OCI-LY3 (cell line): ENCODE measurements at regions not wholly inside any gene's neighbourhood (a gene's known extent, or its start where the extent isn't known, plus 50 kb on each side); places are given as distances from the start of the nearest gene placed in this dataset.

Experiments used
- H2AFZ ChIP-seq: fragments of 200-600, 300-600 bp; shearing (Covaris generic); 2 replicates; pipeline ENCODE4 v1.6.0; 2014; ENCODE audit warnings: antibody characterized with exemption, low read depth, low read length
- H3K27ac ChIP-seq: fragments of 200-600, 300-600 bp; sonication (generic); 2 replicates; pipeline ENCODE4 v1.5.1; 2014; ENCODE audit warnings: mild to moderate bottlenecking, low read length, moderate library complexity, mixed read lengths
- H3K27me3 ChIP-seq: fragments of 200-600, 300-600 bp; sonication (generic); 2 replicates; pipeline ENCODE4 v1.6.1; 2014; ENCODE audit warnings: low read depth, low read length, mixed read lengths
- H3K36me3 ChIP-seq: fragments of 200-600, 300-600 bp; sonication (generic); replicated peaks from 2 replicates; pipeline ENCODE3; 2014; ENCODE audit warnings: low read depth, low read length, mixed read lengths
- H3K4me1 ChIP-seq: fragments of 300-600, 200-600 bp; sonication (generic); 2 replicates; pipeline ENCODE4 v1.6.1; 2014; ENCODE audit warnings: low read length, mixed read lengths
- H3K4me2 ChIP-seq: fragments of 200-600, 300-600 bp; sonication (generic); 2 replicates; pipeline ENCODE4 v1.6.1; 2014; ENCODE audit warnings: low read length, mixed read lengths
- H3K4me3 ChIP-seq: fragments of 300-600, 200-600 bp; sonication (generic); 2 replicates; pipeline ENCODE4 v1.5.1; 2014; ENCODE audit warnings: antibody characterized with exemption, mild to moderate bottlenecking, low read length, moderate library complexity
- H3K79me2 ChIP-seq: fragments of 300-600, 200-600 bp; shearing (Covaris generic); 2 replicates; pipeline ENCODE4 v1.6.1; 2014; ENCODE audit warnings: mild to moderate bottlenecking, low read length, mixed read lengths
- H3K9ac ChIP-seq: fragments of 300-600, 200-600 bp; shearing (Covaris generic); 2 replicates; pipeline ENCODE4 v1.6.0; 2014; ENCODE audit warnings: mild to moderate bottlenecking, low read length, moderate library complexity
- H3K9me3 ChIP-seq: fragments of 200-600, 300-600 bp; shearing (Covaris generic); 2 replicates; pipeline ENCODE4 v1.6.1; 2014; ENCODE audit warnings: low read length, mixed read lengths; ENCODE audit not compliant: insufficient read depth
- H4K20me1 ChIP-seq: fragments of 200-600, 300-600 bp; sonication (generic); 2 replicates; pipeline ENCODE4 v1.6.1; 2016; ENCODE audit warnings: low read length, mixed read lengths; ENCODE audit not compliant: insufficient read depth
- CTCF ChIP-seq: fragments of 200-600, 300-600 bp; sonication (generic); IDR thresholded peaks from 2 replicates; pipeline ENCODE4 v1.5.1; 2014; ENCODE audit warnings: antibody characterized with exemption, low read length, low read depth
- EZH2phosphoT487 ChIP-seq: fragments of 200-600 bp; shearing (Covaris generic); IDR thresholded peaks from 2 replicates; pipeline ENCODE4 v1.6.1; 2018; ENCODE audit warnings: antibody characterized with exemption, mixed run types, low read depth

- H3K27me3 ChIP-seq = peaks cover 7% of the 10 kb centered on the region; the same call in 1 of the 2 replicates
- H3K4me2 ChIP-seq = no peak overlapping the region
- no peak overlapping the region for H3K4me3 ChIP-seq
- H3K9me3 ChIP-seq = no peaks in the 10 kb centered on the region
- no peaks in the 10 kb centered on the region for H4K20me1 ChIP-seq
- H3K27ac ChIP-seq = no peak overlapping the region
- TF ChIP-seq EZH2phosphoT487 (no peak), CTCF (no peak)
- H2AFZ ChIP-seq = no peak overlapping the region
- no peaks in the 10 kb centered on the region for H3K4me1 ChIP-seq
- no peaks in the 10 kb centered on the region for H3K79me2 ChIP-seq
- no peaks in the 10 kb centered on the region for H3K36me3 ChIP-seq
- no peak overlapping the region for H3K9ac ChIP-seq
Measured at GRCh38 chr16:79363035-79363434, 237.5 kb downstream of the MAF start.

- Histone ChIP-seq H3K9me3 (no peaks in the 10 kb centered on the region), H3K4me1 (no peaks in the 10 kb centered on the region), H3K79me2 (no peaks in the 10 kb centered on the region), H3K27me3 (peaks cover 4% of the 10 kb centered on the region; the same call in 1 of the 2 replicates), H3K4me3 (no peak overlapping the region), H3K27ac (no peak overlapping the region), H3K9ac (no peak overlapping the region), H2AFZ (no peak overlapping the region), H4K20me1 (no peaks in the 10 kb centered on the region), H3K4me2 (no peak overlapping the region), H3K36me3 (no peaks in the 10 kb centered on the region)
- no peak for TF ChIP-seq CTCF
- TF ChIP-seq EZH2phosphoT487 = no peak
Measured at GRCh38 chr16:79362300-79362970, 238.1 kb downstream of the MAF start.

GRCh38 chr16:79361132-79361751 lies 239.3 kb downstream of the MAF start:
- TF ChIP-seq EZH2phosphoT487 (no peak), CTCF (no peak)
- H3K4me3 ChIP-seq = no peak overlapping the region
- H4K20me1 ChIP-seq = no peaks in the 10 kb centered on the region
- no peaks in the 10 kb centered on the region for H3K4me1 ChIP-seq
- H3K27me3 ChIP-seq = peaks cover 4% of the 10 kb centered on the region; the same call in 1 of the 2 replicates
- no peaks in the 10 kb centered on the region for H3K9me3 ChIP-seq
- no peaks in the 10 kb centered on the region for H3K36me3 ChIP-seq
- H3K79me2 ChIP-seq = no peaks in the 10 kb centered on the region
- no peak overlapping the region for H3K27ac ChIP-seq
- H3K4me2 ChIP-seq = no peak overlapping the region
- no peak overlapping the region for H3K9ac ChIP-seq
- no peak overlapping the region for H2AFZ ChIP-seq

GRCh38 chr16:79360267-79360666 lies 240.3 kb downstream of the MAF start:
- no peaks in the 10 kb centered on the region for H4K20me1 ChIP-seq
- peaks cover 4% of the 10 kb centered on the region; the same call in 1 of the 2 replicates for H3K27me3 ChIP-seq
- H3K4me1 ChIP-seq = no peaks in the 10 kb centered on the region
- H3K79me2 ChIP-seq = no peaks in the 10 kb centered on the region
- no peak for TF ChIP-seq CTCF
- TF ChIP-seq EZH2phosphoT487 = no peak
- no peak overlapping the region for H3K27ac ChIP-seq
- H3K9ac ChIP-seq = no peak overlapping the region
- H2AFZ ChIP-seq = no peak overlapping the region
- no peaks in the 10 kb centered on the region for H3K36me3 ChIP-seq
- no peaks in the 10 kb centered on the region for H3K9me3 ChIP-seq
- no peak overlapping the region for H3K4me3 ChIP-seq
- H3K4me2 ChIP-seq = no peak overlapping the region
